ENCODE measurements at regions not wholly inside any gene's neighbourhood (a gene's known extent, or its start where the extent isn't known, plus 50 kb on each side); places are given as distances from the start of the nearest gene placed in this dataset.

- no peaks in the 10 kb centered on the region for H3K4me1 ChIP-seq (ENCODE audit: insufficient read depth, low read length)
- no peaks in the 10 kb centered on the region for H3K36me3 ChIP-seq (ENCODE audit: insufficient read depth, low read length)
- no peaks in the 10 kb centered on the region for H3K79me2 ChIP-seq (ENCODE audit: insufficient read depth, low read length)
- H4K20me1 ChIP-seq (ENCODE audit: insufficient read depth, low read length): no peaks in the 10 kb centered on the region
- no peak for DNase-seq
- no peak for TF ChIP-seq CTCF (IDR thresholded peaks at IDR 0.05; ENCODE audit: borderline replicate concordance, extremely low read depth, low read length, poor library complexity, severe bottlenecking)
- no peak for TF ChIP-seq EZH2 (IDR thresholded peaks at IDR 0.05; ENCODE audit: borderline replicate concordance, low read depth, low read length, severe bottlenecking)
- H2AFZ ChIP-seq (ENCODE audit: low read depth, low read length): no peak overlapping the region
- no peaks in the 10 kb centered on the region for H3K9me3 ChIP-seq (ENCODE audit: insufficient read depth, low read length, severe bottlenecking)
- H3K4me2 ChIP-seq (ENCODE audit: insufficient read depth, low read length): no peak overlapping the region
- H3K27me3 ChIP-seq (ENCODE audit: insufficient read depth, low read length, poor library complexity): peaks cover 2% of the 10 kb centered on the region
- no peak overlapping the region for H3K4me3 ChIP-seq (ENCODE audit: low read depth in 1 of 2, low read length in 2 of 2)
- H3K27ac ChIP-seq (ENCODE audit: low read length): no peak overlapping the region
- no peak overlapping the region for H3K9ac ChIP-seq (ENCODE audit: low read depth, low read length)
- no peak for ATAC-seq (ENCODE audit: insufficient read depth, low read depth)
These were observed 211.8 kb downstream of the DACT1 start for GRCh38 chr14:58849601-58850000.

GRCh38 chr14:58850011-58850410, 212.2 kb downstream of the DACT1 start:
- no peak overlapping the region for H2AFZ ChIP-seq (ENCODE audit: low read depth, low read length)
- H3K4me2 ChIP-seq (ENCODE audit: insufficient read depth, low read length): no peak overlapping the region
- no peak overlapping the region for H3K27ac ChIP-seq (ENCODE audit: low read length)
- no peaks in the 10 kb centered on the region for H3K36me3 ChIP-seq (ENCODE audit: insufficient read depth, low read length)
- DNase-seq (no peak), ATAC-seq (ENCODE audit: insufficient read depth, low read depth) (no peak)
- H3K27me3 ChIP-seq (ENCODE audit: insufficient read depth, low read length, poor library complexity): peaks cover 2% of the 10 kb centered on the region
- H3K4me1 ChIP-seq (ENCODE audit: insufficient read depth, low read length): no peaks in the 10 kb centered on the region
- no peak overlapping the region for H3K4me3 ChIP-seq (ENCODE audit: low read depth in 1 of 2, low read length in 2 of 2)
- TF ChIP-seq EZH2 (IDR thresholded peaks at IDR 0.05; ENCODE audit: borderline replicate concordance, low read depth, low read length, severe bottlenecking): no peak
- no peak for TF ChIP-seq CTCF (IDR thresholded peaks at IDR 0.05; ENCODE audit: borderline replicate concordance, extremely low read depth, low read length, poor library complexity, severe bottlenecking)
- no peaks in the 10 kb centered on the region for H3K9me3 ChIP-seq (ENCODE audit: insufficient read depth, low read length, severe bottlenecking)
- no peak overlapping the region for H3K9ac ChIP-seq (ENCODE audit: low read depth, low read length)
- no peaks in the 10 kb centered on the region for H3K79me2 ChIP-seq (ENCODE audit: insufficient read depth, low read length)
- no peaks in the 10 kb centered on the region for H4K20me1 ChIP-seq (ENCODE audit: insufficient read depth, low read length)

- ATAC-seq (ENCODE audit: insufficient read depth, low read depth): no peak
These were observed 223.8 kb downstream of the DACT1 start for GRCh38 chr14:58861586-58861985.

More at GRCh38 chr14:58861586-58861985, 223.8 kb downstream of the DACT1 start:
- DNase-seq: no peak
- no peaks in the 10 kb centered on the region for H3K79me2 ChIP-seq (ENCODE audit: insufficient read depth, low read length)
- H3K4me3 ChIP-seq (ENCODE audit: low read depth in 1 of 2, low read length in 2 of 2): no peak overlapping the region
- H2AFZ ChIP-seq (ENCODE audit: low read depth, low read length): no peak overlapping the region
- peaks cover 4% of the 10 kb centered on the region for H3K9me3 ChIP-seq (ENCODE audit: insufficient read depth, low read length, severe bottlenecking)
- TF ChIP-seq EZH2 (IDR thresholded peaks at IDR 0.05; ENCODE audit: borderline replicate concordance, low read depth, low read length, severe bottlenecking) (no peak), CTCF (IDR thresholded peaks at IDR 0.05; ENCODE audit: borderline replicate concordance, extremely low read depth, low read length, poor library complexity, severe bottlenecking) (no peak)
- no peak overlapping the region for H3K9ac ChIP-seq (ENCODE audit: low read depth, low read length)
- H3K27ac ChIP-seq (ENCODE audit: low read length): no peak overlapping the region
- peaks cover 3% of the 10 kb centered on the region for H3K27me3 ChIP-seq (ENCODE audit: insufficient read depth, low read length, poor library complexity)
- H3K4me2 ChIP-seq (ENCODE audit: insufficient read depth, low read length): no peak overlapping the region
- H3K36me3 ChIP-seq (ENCODE audit: insufficient read depth, low read length): no peaks in the 10 kb centered on the region
- H4K20me1 ChIP-seq (ENCODE audit: insufficient read depth, low read length): no peaks in the 10 kb centered on the region
- H3K4me1 ChIP-seq (ENCODE audit: insufficient read depth, low read length): no peaks in the 10 kb centered on the region

Measured in DND-41 (cell line).